ENCODE measurements at regions not wholly inside any gene's neighbourhood (a gene's known extent, or its start where the extent isn't known, plus 50 kb on each side); places are given as distances from the start of the nearest gene placed in this dataset.

- Histone ChIP-seq H3K27me3 (ENCODE audit: insufficient read depth, low read length) (no peaks in the 10 kb centered on the region), H3K4me3 (ENCODE audit: insufficient read depth, low read length) (no peak overlapping the region), H2AFZ (ENCODE audit: low read length) (no peak overlapping the region), H3K27ac (ENCODE audit: low read depth, low read length) (no peak overlapping the region), H3K4me2 (ENCODE audit: insufficient read depth, low read length) (no peak overlapping the region), H3K79me2 (ENCODE audit: insufficient read depth, low read length) (no peaks in the 10 kb centered on the region), H3K9me3 (ENCODE audit: low read depth, low read length) (no peaks in the 10 kb centered on the region), H4K20me1 (ENCODE audit: insufficient read depth, low read length) (no peaks in the 10 kb centered on the region), H3K36me3 (ENCODE audit: insufficient read depth, low read length) (no peaks in the 10 kb centered on the region), H3K4me1 (ENCODE audit: insufficient read depth, low read length) (no peaks in the 10 kb centered on the region)
- no peak for TF ChIP-seq CTCF (IDR thresholded peaks at IDR 0.05; ENCODE audit: extremely low read depth, low read depth, low read length)
- DNase-seq (ENCODE audit: insufficient read length, low spot score, missing footprints) = no peak
These were observed 432.2 kb upstream of the SPRED2 start for GRCh38 chr2:65864619-65865018.

GRCh38 chr2:65863713-65864112, 431.3 kb upstream of the SPRED2 start:
- H3K4me1 ChIP-seq (ENCODE audit: insufficient read depth, low read length) = no peaks in the 10 kb centered on the region
- TF ChIP-seq CTCF (IDR thresholded peaks at IDR 0.05; ENCODE audit: extremely low read depth, low read depth, low read length) = no peak
- DNase-seq (ENCODE audit: insufficient read length, low spot score, missing footprints) = no peak

GRCh38 chr2:65856928-65857327, 424.5 kb upstream of the SPRED2 start:
- Histone ChIP-seq H3K27ac (ENCODE audit: low read depth, low read length) (no peak overlapping the region), H3K4me1 (ENCODE audit: insufficient read depth, low read length) (no peaks in the 10 kb centered on the region), H3K27me3 (ENCODE audit: insufficient read depth, low read length) (no peaks in the 10 kb centered on the region), H3K4me2 (ENCODE audit: insufficient read depth, low read length) (no peak overlapping the region), H4K20me1 (ENCODE audit: insufficient read depth, low read length) (no peaks in the 10 kb centered on the region), H2AFZ (ENCODE audit: low read length) (no peak overlapping the region), H3K36me3 (ENCODE audit: insufficient read depth, low read length) (no peaks in the 10 kb centered on the region), H3K4me3 (ENCODE audit: insufficient read depth, low read length) (no peak overlapping the region), H3K79me2 (ENCODE audit: insufficient read depth, low read length) (no peaks in the 10 kb centered on the region), H3K9me3 (ENCODE audit: low read depth, low read length) (no peaks in the 10 kb centered on the region)
- DNase-seq (ENCODE audit: insufficient read length, low spot score, missing footprints) = no peak
- TF ChIP-seq CTCF (IDR thresholded peaks at IDR 0.05; ENCODE audit: extremely low read depth, low read depth, low read length) = no peak

More at GRCh38 chr2:65863713-65864112, 431.3 kb upstream of the SPRED2 start:
- H2AFZ ChIP-seq (ENCODE audit: low read length) = no peak overlapping the region
- no peaks in the 10 kb centered on the region for H3K27me3 ChIP-seq (ENCODE audit: insufficient read depth, low read length)
- H3K79me2 ChIP-seq (ENCODE audit: insufficient read depth, low read length) = no peaks in the 10 kb centered on the region
- no peak overlapping the region for H3K27ac ChIP-seq (ENCODE audit: low read depth, low read length)
- no peaks in the 10 kb centered on the region for H4K20me1 ChIP-seq (ENCODE audit: insufficient read depth, low read length)
- no peaks in the 10 kb centered on the region for H3K36me3 ChIP-seq (ENCODE audit: insufficient read depth, low read length)
- H3K4me3 ChIP-seq (ENCODE audit: insufficient read depth, low read length) = no peak overlapping the region
- no peak overlapping the region for H3K4me2 ChIP-seq (ENCODE audit: insufficient read depth, low read length)
- no peaks in the 10 kb centered on the region for H3K9me3 ChIP-seq (ENCODE audit: low read depth, low read length)

- H4K20me1 ChIP-seq (ENCODE audit: insufficient read depth, low read length) = no peaks in the 10 kb centered on the region
- no peaks in the 10 kb centered on the region for H3K4me1 ChIP-seq (ENCODE audit: insufficient read depth, low read length)
- H3K27me3 ChIP-seq (ENCODE audit: insufficient read depth, low read length) = no peaks in the 10 kb centered on the region
- no peak overlapping the region for H3K27ac ChIP-seq (ENCODE audit: low read depth, low read length)
- H3K4me2 ChIP-seq (ENCODE audit: insufficient read depth, low read length) = no peak overlapping the region
- no peak for TF ChIP-seq CTCF (IDR thresholded peaks at IDR 0.05; ENCODE audit: extremely low read depth, low read depth, low read length)
- DNase-seq (ENCODE audit: insufficient read length, low spot score, missing footprints) = no peak
- no peaks in the 10 kb centered on the region for H3K36me3 ChIP-seq (ENCODE audit: insufficient read depth, low read length)
- H2AFZ ChIP-seq (ENCODE audit: low read length) = no peak overlapping the region
- no peaks in the 10 kb centered on the region for H3K9me3 ChIP-seq (ENCODE audit: low read depth, low read length)
- H3K4me3 ChIP-seq (ENCODE audit: insufficient read depth, low read length) = no peak overlapping the region
- no peaks in the 10 kb centered on the region for H3K79me2 ChIP-seq (ENCODE audit: insufficient read depth, low read length)
These were observed 424.0 kb upstream of the SPRED2 start for GRCh38 chr2:65856423-65856822.
